A673 (cell line): ENCODE measurements at regions not wholly inside any gene's neighbourhood (a gene's known extent, or its start where the extent isn't known, plus 50 kb on each side); places are given as distances from the start of the nearest gene placed in this dataset.
"Not testable (repeated sequence)": the region's sequence is repeated elsewhere in the genome, so short reads cannot be mapped to it uniquely, and the experiment has no call there.

Source experiments
- CTCF ChIP-seq: fragments of 300-800, 200-600 bp; sonication (generic); conservative IDR thresholded peaks from 2 replicates; pipeline ENCODE4 v1.5.1; 2017; ENCODE audit warnings: low read depth, mild to moderate bottlenecking, antibody characterized with exemption, low read length, moderate library complexity, mixed read lengths
- EZH2 ChIP-seq: fragments of 200-600 bp; sonication (generic); IDR thresholded peaks from 2 replicates; pipeline ENCODE4 v1.6.1; 2017; ENCODE audit warnings: borderline replicate concordance, low read depth, mild to moderate bottlenecking, mixed read lengths, antibody characterized with exemption, low read length; ENCODE audit not compliant: poor library complexity, severe bottlenecking

- not testable (repeated sequence) for TF ChIP-seq EZH2, CTCF
Observed at GRCh38 chr6:86602093-86602492, 335.2 kb upstream of the HTR1E start.
